ENCODE measurements at regions not wholly inside any gene's neighbourhood (a gene's known extent, or its start where the extent isn't known, plus 50 kb on each side); places are given as distances from the start of the nearest gene placed in this dataset.

DNA sequence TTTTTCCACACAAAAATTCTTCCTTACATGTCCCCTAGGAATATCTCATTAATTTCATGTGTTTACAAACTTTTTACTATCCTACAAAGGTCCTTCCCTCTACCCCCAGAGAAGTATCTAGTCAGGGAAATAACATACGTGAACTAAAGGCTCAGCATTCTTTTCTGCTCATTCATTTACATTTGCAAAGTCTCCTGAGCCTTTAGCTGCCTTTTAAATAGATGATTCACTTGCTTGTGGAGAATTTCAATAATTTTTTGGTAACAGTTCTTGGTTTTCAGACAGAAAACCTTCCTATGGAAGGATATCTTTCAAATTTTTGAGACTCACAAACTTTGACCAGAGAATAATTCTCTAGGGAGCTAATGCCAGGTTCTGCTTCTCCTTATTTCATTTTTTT lies 81.5 kb upstream of the RMDN2 start:
- TF ChIP-seq, protein P1, sequence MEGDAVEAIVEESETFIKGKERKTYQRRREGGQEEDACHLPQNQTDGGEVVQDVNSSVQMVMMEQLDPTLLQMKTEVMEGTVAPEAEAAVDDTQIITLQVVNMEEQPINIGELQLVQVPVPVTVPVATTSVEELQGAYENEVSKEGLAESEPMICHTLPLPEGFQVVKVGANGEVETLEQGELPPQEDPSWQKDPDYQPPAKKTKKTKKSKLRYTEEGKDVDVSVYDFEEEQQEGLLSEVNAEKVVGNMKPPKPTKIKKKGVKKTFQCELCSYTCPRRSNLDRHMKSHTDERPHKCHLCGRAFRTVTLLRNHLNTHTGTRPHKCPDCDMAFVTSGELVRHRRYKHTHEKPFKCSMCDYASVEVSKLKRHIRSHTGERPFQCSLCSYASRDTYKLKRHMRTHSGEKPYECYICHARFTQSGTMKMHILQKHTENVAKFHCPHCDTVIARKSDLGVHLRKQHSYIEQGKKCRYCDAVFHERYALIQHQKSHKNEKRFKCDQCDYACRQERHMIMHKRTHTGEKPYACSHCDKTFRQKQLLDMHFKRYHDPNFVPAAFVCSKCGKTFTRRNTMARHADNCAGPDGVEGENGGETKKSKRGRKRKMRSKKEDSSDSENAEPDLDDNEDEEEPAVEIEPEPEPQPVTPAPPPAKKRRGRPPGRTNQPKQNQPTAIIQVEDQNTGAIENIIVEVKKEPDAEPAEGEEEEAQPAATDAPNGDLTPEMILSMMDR (conservative IDR thresholded peaks at IDR 0.05 in 1 of 2, IDR thresholded peaks at IDR 0.05 in 1 of 2; ENCODE audit: low read depth in 1 of 2, low read length in 2 of 2) = no peak
- TF ChIP-seq EZH2 (IDR thresholded peaks at IDR 0.05; ENCODE audit: low read length, missing control alignments) = no peak
